ENCODE measurements at regions not wholly inside any gene's neighbourhood (a gene's known extent, or its start where the extent isn't known, plus 50 kb on each side); places are given as distances from the start of the nearest gene placed in this dataset.

DNA sequence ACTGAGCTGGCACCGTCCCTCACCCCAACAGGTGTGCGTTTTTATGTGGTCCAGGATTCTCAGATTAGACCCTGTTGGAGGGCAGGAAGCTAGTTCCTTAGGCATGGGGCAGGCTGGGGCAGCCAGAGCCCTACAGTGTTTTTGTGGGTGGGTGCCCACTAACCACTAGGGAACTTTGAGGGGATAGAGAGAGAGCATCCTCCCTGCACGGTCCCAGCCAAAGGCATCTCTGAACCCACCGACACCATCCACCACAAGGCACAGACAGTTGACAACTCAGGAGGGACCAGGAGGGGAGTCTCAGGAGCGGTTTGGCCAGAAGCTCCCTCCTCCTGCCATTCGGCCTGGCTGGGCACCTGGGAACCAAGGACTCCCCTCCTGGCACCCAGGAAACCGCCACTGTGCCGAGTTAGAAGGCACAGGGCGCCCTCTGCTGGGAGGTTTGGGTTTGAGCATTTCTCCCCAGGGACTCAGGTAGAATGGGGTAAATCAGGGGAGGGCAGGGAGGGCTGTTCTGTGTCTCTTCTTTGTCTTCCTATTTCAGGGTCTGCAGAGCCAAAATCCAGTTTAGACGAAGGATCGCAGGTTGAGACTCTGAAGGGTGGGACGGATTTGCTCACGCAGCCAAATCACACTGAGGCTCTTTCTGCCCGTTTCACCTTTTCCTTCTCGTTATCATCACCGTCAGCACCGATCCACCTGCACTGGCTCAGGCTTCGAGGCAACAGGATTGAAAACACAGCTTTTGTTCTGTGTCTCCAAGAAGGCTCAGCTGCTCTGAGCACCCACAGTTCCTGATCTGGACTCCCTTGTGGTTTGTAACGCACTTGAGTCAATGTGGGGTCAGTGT lies 84.8 kb upstream of the COL13A1 start:
- TF ChIP-seq, protein P1, sequence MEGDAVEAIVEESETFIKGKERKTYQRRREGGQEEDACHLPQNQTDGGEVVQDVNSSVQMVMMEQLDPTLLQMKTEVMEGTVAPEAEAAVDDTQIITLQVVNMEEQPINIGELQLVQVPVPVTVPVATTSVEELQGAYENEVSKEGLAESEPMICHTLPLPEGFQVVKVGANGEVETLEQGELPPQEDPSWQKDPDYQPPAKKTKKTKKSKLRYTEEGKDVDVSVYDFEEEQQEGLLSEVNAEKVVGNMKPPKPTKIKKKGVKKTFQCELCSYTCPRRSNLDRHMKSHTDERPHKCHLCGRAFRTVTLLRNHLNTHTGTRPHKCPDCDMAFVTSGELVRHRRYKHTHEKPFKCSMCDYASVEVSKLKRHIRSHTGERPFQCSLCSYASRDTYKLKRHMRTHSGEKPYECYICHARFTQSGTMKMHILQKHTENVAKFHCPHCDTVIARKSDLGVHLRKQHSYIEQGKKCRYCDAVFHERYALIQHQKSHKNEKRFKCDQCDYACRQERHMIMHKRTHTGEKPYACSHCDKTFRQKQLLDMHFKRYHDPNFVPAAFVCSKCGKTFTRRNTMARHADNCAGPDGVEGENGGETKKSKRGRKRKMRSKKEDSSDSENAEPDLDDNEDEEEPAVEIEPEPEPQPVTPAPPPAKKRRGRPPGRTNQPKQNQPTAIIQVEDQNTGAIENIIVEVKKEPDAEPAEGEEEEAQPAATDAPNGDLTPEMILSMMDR (IDR thresholded peaks at IDR 0.05) = no peak
- no peak for TF ChIP-seq POLR2A (IDR thresholded peaks at IDR 0.05)

All from lower leg skin (tissue), 3 donors.